Left ventricle myocardium inferior (tissue), 1 donor: ENCODE measurements at regions not wholly inside any gene's neighbourhood (a gene's known extent, or its start where the extent isn't known, plus 50 kb on each side); places are given as distances from the start of the nearest gene placed in this dataset.

Experiments used
- DNase-seq: peaks from one replicate; pipeline ENCODE4 v3.0.0-alpha.2; 2020
- H3K27ac ChIP-seq: fragments of 200-600 bp; replicated peaks from 2 replicates; pipeline ENCODE4 v1.8.0; 2021
- H3K27me3 ChIP-seq: fragments of 200-600 bp; 2 replicates; pipeline ENCODE4 v1.8.0; 2021; ENCODE audit warnings: low read depth
- H3K36me3 ChIP-seq: fragments of 200-600 bp; 2 replicates; pipeline ENCODE4 v1.8.0; 2021
- H3K4me1 ChIP-seq: fragments of 200-600 bp; 2 replicates; pipeline ENCODE4 v1.8.0; 2021
- H3K4me3 ChIP-seq: fragments of 200-600 bp; 2 replicates; pipeline ENCODE4 v1.8.0; 2021; ENCODE audit warnings: mild to moderate bottlenecking, moderate library complexity
- H3K9me3 ChIP-seq: fragments of 200-600 bp; replicated peaks from 2 replicates; pipeline ENCODE4 v1.8.0; 2021
- intact Hi-C: fragments of 100-400 bp; cut with micrococcal nuclease; formaldehyde crosslinking; loops from one replicate; pipeline ENCODE4 v1.11.0; 2022
- TF ChIP-seq, protein P1 (sequence below): fragments of 200-600 bp; IDR thresholded peaks from 2 replicates; pipeline ENCODE4 v1.8.0; 2021; ENCODE audit warnings: antibody characterized with exemption, mild to moderate bottlenecking, borderline replicate concordance
- donor health status: DM: no; HTN: yes; CAD: no; lungs with severe emphysema.

DNA sequence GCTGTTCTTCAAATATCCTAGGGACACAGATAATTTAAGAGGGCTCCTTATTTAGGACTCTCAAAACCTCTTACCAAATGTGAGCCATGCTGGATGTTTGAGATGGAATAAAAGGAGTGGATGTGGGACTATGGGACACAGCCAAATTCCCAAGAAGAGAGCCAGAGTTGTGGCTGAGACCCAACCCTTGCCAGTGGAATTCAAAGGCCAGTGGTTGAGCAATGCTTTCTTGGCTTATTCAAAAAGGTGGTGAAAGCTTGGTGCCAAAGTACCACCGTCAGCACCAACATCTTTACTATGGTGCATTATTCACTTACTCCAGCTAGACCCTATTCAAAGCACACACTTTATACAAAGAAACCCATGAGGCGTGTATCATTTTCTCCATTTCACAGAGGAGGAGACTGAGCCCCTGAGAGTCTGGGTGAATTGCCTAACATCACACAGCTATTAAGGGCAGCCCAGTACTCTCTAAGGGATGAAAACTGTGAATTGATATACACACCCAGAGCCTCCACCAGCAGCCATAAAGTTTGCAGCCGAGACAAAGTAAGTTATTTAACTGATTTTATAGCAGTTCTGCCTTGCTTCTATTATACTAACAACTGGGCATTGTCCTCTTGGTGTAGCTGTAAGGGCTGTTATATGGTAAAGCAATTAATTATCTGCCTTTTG lies 391.7 kb downstream of the ACTL7B start:
- H3K9me3 ChIP-seq = no peaks in the 10 kb centered on the region
- DNase-seq = no peak
- intact Hi-C loops = no loop called here
- H3K27me3 ChIP-seq = peaks cover 2% of the 10 kb centered on the region
- no peak overlapping the region for H3K4me3 ChIP-seq
- H3K4me1 ChIP-seq = peaks cover 7% of the 10 kb centered on the region
- H3K27ac ChIP-seq = no peak overlapping the region
- H3K36me3 ChIP-seq = no peaks in the 10 kb centered on the region
- TF ChIP-seq, protein P1, sequence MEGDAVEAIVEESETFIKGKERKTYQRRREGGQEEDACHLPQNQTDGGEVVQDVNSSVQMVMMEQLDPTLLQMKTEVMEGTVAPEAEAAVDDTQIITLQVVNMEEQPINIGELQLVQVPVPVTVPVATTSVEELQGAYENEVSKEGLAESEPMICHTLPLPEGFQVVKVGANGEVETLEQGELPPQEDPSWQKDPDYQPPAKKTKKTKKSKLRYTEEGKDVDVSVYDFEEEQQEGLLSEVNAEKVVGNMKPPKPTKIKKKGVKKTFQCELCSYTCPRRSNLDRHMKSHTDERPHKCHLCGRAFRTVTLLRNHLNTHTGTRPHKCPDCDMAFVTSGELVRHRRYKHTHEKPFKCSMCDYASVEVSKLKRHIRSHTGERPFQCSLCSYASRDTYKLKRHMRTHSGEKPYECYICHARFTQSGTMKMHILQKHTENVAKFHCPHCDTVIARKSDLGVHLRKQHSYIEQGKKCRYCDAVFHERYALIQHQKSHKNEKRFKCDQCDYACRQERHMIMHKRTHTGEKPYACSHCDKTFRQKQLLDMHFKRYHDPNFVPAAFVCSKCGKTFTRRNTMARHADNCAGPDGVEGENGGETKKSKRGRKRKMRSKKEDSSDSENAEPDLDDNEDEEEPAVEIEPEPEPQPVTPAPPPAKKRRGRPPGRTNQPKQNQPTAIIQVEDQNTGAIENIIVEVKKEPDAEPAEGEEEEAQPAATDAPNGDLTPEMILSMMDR = no peak

DNA sequence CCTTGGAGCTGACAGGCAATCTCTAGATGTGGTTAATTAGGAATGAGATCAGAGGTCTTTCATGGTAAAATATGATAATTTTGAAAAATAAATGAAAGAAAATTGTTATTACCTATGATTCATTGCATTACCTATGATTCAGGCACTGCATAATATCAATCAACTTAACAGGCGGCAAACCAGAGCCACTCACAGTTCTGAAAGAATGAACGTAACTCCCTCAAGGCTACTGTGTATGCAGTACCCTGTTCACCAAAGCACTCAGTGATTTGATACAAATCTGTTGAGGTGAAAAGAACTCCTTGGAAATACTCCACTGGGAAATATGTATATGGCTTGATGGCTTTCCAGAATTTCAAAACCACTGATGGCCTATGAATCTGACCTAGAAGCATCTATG lies 398.9 kb downstream of the ACTL7B start:
- no peaks in the 10 kb centered on the region for H3K9me3 ChIP-seq
- no peak for DNase-seq
- TF ChIP-seq, protein P1 = no peak
- intact Hi-C loops = no loop called here
- H3K4me3 ChIP-seq = no peak overlapping the region
- H3K36me3 ChIP-seq = no peaks in the 10 kb centered on the region
- H3K4me1 ChIP-seq = no peaks in the 10 kb centered on the region
- H3K27ac ChIP-seq = no peak overlapping the region
- H3K27me3 ChIP-seq = peaks cover 4% of the 10 kb centered on the region

- no peak for DNase-seq
- no peak overlapping the region for H3K27ac ChIP-seq
- no peaks in the 10 kb centered on the region for H3K27me3 ChIP-seq
- no peaks in the 10 kb centered on the region for H3K9me3 ChIP-seq
- TF ChIP-seq, protein P1 = no peak
- H3K4me3 ChIP-seq = no peak overlapping the region
- H3K4me1 ChIP-seq = no peaks in the 10 kb centered on the region
- intact Hi-C loops = no loop called here
- H3K36me3 ChIP-seq = no peaks in the 10 kb centered on the region
Observed at GRCh38 chr9:108445431-108446071, 410.2 kb downstream of the ACTL7B start.

- TF ChIP-seq, protein P1 = no peak
- no peaks in the 10 kb centered on the region for H3K9me3 ChIP-seq
- no peak for DNase-seq
- H3K36me3 ChIP-seq = no peaks in the 10 kb centered on the region
- no peak overlapping the region for H3K4me3 ChIP-seq
- no peaks in the 10 kb centered on the region for H3K27me3 ChIP-seq
- intact Hi-C loops = no loop called here
- no peak overlapping the region for H3K27ac ChIP-seq
- no peaks in the 10 kb centered on the region for H3K4me1 ChIP-seq
Observed at GRCh38 chr9:108444400-108445358, 411.1 kb downstream of the ACTL7B start.

- H3K27ac ChIP-seq = no peak overlapping the region
- H3K36me3 ChIP-seq = no peaks in the 10 kb centered on the region
- TF ChIP-seq, protein P1 = no peak
- H3K9me3 ChIP-seq = no peaks in the 10 kb centered on the region
- no peak for DNase-seq
- no peaks in the 10 kb centered on the region for H3K27me3 ChIP-seq
- intact Hi-C loops = no loop called here
- no peak overlapping the region for H3K4me3 ChIP-seq
- no peaks in the 10 kb centered on the region for H3K4me1 ChIP-seq
Observed at GRCh38 chr9:108443741-108444140, 412.0 kb downstream of the ACTL7B start.
